GM21619 (cell line): ENCODE measurements at regions not wholly inside any gene's neighbourhood (a gene's known extent, or its start where the extent isn't known, plus 50 kb on each side); places are given as distances from the start of the nearest gene placed in this dataset.

Source experiments
- ATAC-seq: cut with Tn5 transposase; IDR thresholded peaks from one replicate; pipeline ENCODE4 v1.9.1; 2021; ENCODE audit not compliant: unreplicated experiment

GRCh38 chr4:180798036-180798577 lies 1445.1 kb upstream of the TENM3 start:
- no peak for ATAC-seq

GRCh38 chr4:180799798-180800197 lies 1443.4 kb upstream of the TENM3 start:
- ATAC-seq: no peak

- ATAC-seq: no peak
These were observed 1438.1 kb upstream of the TENM3 start for GRCh38 chr4:180805101-180805500.

- no peak for ATAC-seq
These were observed 1434.3 kb upstream of the TENM3 start for GRCh38 chr4:180808862-180809261.

GRCh38 chr4:180809439-180809838 lies 1433.8 kb upstream of the TENM3 start:
- no peak for ATAC-seq

- no peak for ATAC-seq
These were observed 1432.6 kb upstream of the TENM3 start for GRCh38 chr4:180810581-180810980.

GRCh38 chr4:180811556-180811955 lies 1431.6 kb upstream of the TENM3 start:
- no peak for ATAC-seq

- no peak for ATAC-seq
These were observed 1430.4 kb upstream of the TENM3 start for GRCh38 chr4:180812783-180813182.

GRCh38 chr4:180814875-180815417 lies 1428.3 kb upstream of the TENM3 start:
- no peak for ATAC-seq

GRCh38 chr4:180817529-180817928 lies 1425.7 kb upstream of the TENM3 start:
- no peak for ATAC-seq

GRCh38 chr4:180823108-180823507 lies 1420.1 kb upstream of the TENM3 start:
- ATAC-seq: no peak

GRCh38 chr4:180827232-180828009 lies 1415.8 kb upstream of the TENM3 start:
- no peak for ATAC-seq

- ATAC-seq: no peak
These were observed 1414.7 kb upstream of the TENM3 start for GRCh38 chr4:180828455-180829018.

GRCh38 chr4:180832073-180832472 lies 1411.1 kb upstream of the TENM3 start:
- ATAC-seq: no peak

- ATAC-seq: no peak
These were observed 1403.1 kb upstream of the TENM3 start for GRCh38 chr4:180840142-180840541.

GRCh38 chr4:180850318-180850940 lies 1392.8 kb upstream of the TENM3 start:
- no peak for ATAC-seq

- ATAC-seq: no peak
These were observed 1390.5 kb upstream of the TENM3 start for GRCh38 chr4:180852738-180853137.

GRCh38 chr4:180855184-180855583 lies 1388.0 kb upstream of the TENM3 start:
- ATAC-seq: no peak

GRCh38 chr4:180860089-180860720 lies 1383.0 kb upstream of the TENM3 start:
- ATAC-seq: no peak

- no peak for ATAC-seq
These were observed 1381.6 kb upstream of the TENM3 start for GRCh38 chr4:180861651-180862050.

- no peak for ATAC-seq
These were observed 1376.1 kb upstream of the TENM3 start for GRCh38 chr4:180866933-180867643.
